Cardiac muscle cell (in vitro differentiated cells and primary cell): ENCODE measurements at regions not wholly inside any gene's neighbourhood (a gene's known extent, or its start where the extent isn't known, plus 50 kb on each side); places are given as distances from the start of the nearest gene placed in this dataset.

ENCODE experiments used
- DNase-seq, 2 donors: peaks; one replicate each; pipeline versions ENCODE4 v3.0.0 to v3.0.0-alpha.2; 2010 to 2017; ENCODE audit warnings: low read depth in 1 of 2, low spot score in 1 of 2
- H3K27ac ChIP-seq: fragments of 200-600 bp; sonication (generic); 2 replicates; pipeline ENCODE4 v1.5.1; 2016
- H3K27me3 ChIP-seq: fragments of 200-600 bp; sonication (generic); 2 replicates; pipeline ENCODE4 v1.6.0; 2016; ENCODE audit warnings: control low read depth
- H3K36me3 ChIP-seq: fragments of 200-600 bp; sonication (generic); 2 replicates; pipeline ENCODE4 v1.5.1; 2016; ENCODE audit warnings: control low read depth
- H3K4me1 ChIP-seq: fragments of 200-600 bp; sonication (generic); 2 replicates; pipeline ENCODE4 v1.8.1; 2017; ENCODE audit warnings: low read depth, mild to moderate bottlenecking, mixed run types
- H3K4me3 ChIP-seq: fragments of 200-600 bp; sonication (generic); 2 replicates; pipeline ENCODE4 v1.5.1; 2016; ENCODE audit warnings: mild to moderate bottlenecking
- H3K9me3 ChIP-seq: fragments of 200-600 bp; sonication (generic); 2 replicates; pipeline ENCODE4 v1.5.1; 2017; ENCODE audit warnings: low read depth, mild to moderate bottlenecking, control low read depth
- TF ChIP-seq, protein P1 (sequence below): IDR thresholded peaks from 2 replicates; pipeline ENCODE4 v1.5.1; 2012; ENCODE audit warnings: low read depth, mild to moderate bottlenecking, low read length

GRCh38 chr3:72678867-72679266 lies 169.4 kb downstream of the SHQ1 start:
- TF ChIP-seq, protein P1, sequence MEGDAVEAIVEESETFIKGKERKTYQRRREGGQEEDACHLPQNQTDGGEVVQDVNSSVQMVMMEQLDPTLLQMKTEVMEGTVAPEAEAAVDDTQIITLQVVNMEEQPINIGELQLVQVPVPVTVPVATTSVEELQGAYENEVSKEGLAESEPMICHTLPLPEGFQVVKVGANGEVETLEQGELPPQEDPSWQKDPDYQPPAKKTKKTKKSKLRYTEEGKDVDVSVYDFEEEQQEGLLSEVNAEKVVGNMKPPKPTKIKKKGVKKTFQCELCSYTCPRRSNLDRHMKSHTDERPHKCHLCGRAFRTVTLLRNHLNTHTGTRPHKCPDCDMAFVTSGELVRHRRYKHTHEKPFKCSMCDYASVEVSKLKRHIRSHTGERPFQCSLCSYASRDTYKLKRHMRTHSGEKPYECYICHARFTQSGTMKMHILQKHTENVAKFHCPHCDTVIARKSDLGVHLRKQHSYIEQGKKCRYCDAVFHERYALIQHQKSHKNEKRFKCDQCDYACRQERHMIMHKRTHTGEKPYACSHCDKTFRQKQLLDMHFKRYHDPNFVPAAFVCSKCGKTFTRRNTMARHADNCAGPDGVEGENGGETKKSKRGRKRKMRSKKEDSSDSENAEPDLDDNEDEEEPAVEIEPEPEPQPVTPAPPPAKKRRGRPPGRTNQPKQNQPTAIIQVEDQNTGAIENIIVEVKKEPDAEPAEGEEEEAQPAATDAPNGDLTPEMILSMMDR, result no peak

DNA sequence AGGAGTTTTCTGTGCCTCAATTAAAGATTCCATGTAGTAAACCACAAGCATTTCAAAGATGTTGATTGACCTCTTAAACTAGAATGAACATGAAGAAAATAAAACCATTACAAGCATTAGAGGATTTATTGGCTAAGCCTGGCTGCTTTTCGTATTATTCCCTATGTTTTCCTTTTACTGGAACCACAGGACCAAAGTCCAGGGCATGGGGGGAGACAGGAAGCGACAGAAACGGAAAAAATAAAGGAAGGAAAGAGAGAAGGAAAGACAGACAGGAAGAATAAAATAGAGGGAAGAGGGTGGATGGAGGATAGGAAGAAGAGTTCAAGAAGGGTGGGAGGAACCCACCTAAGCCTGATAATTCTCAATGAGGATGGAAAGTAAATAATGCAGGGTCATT lies 169.9 kb downstream of the SHQ1 start:
- TF ChIP-seq, protein P1, result no peak
- no peak for DNase-seq
- Histone ChIP-seq H3K4me3 (no peak overlapping the region), H3K27ac (no peak overlapping the region), H3K36me3 (no peaks in the 10 kb centered on the region), H3K27me3 (no peaks in the 10 kb centered on the region), H3K4me1 (no peaks in the 10 kb centered on the region), H3K9me3 (no peaks in the 10 kb centered on the region)

More at GRCh38 chr3:72678867-72679266, 169.4 kb downstream of the SHQ1 start:
- Histone ChIP-seq H3K9me3 (no peaks in the 10 kb centered on the region), H3K27me3 (no peaks in the 10 kb centered on the region), H3K4me3 (no peak overlapping the region), H3K36me3 (no peaks in the 10 kb centered on the region), H3K27ac (no peak overlapping the region), H3K4me1 (no peaks in the 10 kb centered on the region)
- DNase-seq, result no peak

DNA sequence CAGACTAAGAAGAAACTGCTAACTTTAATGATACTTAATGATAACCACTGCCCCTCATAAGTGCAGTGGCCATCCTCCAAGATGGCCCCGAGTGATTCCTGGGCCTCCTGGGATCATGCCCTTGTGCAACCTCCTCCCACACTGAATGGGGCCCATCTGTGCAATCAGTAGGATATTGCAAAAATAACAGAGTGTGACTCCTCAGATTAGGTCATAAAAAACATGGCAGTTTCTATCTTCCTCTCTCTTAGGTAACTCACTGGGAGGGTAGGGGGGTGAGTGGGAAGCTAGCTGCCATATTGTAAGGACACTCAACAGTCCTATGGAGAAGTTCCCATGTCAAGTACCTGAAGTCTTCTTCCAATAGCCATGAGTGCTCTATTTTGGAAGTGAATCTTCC lies 173.0 kb downstream of the SHQ1 start:
- no peaks in the 10 kb centered on the region for H3K4me1 ChIP-seq
- no peak overlapping the region for H3K27ac ChIP-seq
- H3K36me3 ChIP-seq, result no peaks in the 10 kb centered on the region
- H3K9me3 ChIP-seq, result no peaks in the 10 kb centered on the region
- H3K4me3 ChIP-seq, result no peak overlapping the region
- no peaks in the 10 kb centered on the region for H3K27me3 ChIP-seq
- DNase-seq, result peak in 1 of 2 donors; percentile 16
- TF ChIP-seq, protein P1, result no peak

DNA sequence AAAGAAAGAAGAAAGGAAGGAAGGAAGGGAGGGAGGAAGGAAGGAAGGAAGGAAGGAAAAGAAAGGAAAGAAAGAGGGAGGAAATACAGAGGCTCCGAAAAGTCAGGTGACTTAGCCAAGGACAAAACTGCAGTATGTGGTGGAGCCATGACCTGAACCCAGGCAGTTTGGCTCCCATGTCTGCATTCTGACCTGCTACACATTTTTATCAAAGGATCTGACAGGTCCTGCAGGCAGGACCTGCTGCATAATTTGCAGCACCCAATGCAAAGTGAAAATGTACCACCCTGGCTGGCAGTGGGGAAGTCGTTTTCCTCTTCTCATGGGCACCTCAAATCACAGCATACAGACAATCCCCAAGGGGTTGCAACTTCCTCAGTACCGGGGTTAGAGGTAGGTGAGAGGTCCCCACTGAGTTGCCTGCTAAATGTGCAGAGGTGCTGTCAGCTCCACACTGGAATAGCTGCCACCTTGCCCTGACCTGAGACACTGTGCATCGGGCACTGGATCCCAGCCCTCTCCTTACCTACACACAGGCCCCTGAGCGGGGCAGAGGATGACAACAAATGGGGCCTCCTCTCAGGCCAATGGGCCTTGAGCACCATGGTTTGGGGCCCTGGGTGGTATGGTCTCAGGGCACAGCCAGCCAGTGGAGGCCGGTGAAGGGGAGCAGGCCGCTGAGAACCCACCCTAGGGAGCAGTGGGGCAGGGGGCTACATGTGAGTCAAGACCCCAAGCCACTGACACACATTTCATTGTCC lies 175.1 kb downstream of the SHQ1 start:
- H3K4me1 ChIP-seq, result no peaks in the 10 kb centered on the region
- no peak overlapping the region for H3K27ac ChIP-seq
- no peaks in the 10 kb centered on the region for H3K27me3 ChIP-seq
- no peak for DNase-seq
- H3K4me3 ChIP-seq, result no peak overlapping the region
- H3K36me3 ChIP-seq, result no peaks in the 10 kb centered on the region
- no peaks in the 10 kb centered on the region for H3K9me3 ChIP-seq
- TF ChIP-seq, protein P1, result no peak

DNA sequence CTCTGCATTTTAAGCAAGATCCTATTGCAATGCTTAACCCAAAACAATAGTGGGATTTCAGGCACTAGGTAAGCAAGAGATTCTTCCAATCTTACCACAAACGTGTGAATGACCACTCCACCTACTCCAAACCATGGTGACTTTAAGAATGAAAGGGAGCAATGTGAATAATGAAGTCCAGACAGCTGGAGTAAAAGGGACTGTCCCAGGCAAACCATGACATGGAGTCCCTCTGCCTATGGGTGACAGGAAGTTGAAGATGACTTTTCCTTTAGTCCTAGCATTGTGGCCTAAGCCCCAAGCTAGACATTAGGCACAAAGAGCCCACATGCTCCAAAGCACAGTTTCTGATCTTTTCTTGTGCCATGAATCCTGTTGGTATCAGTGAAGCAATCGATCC lies 179.0 kb downstream of the SHQ1 start:
- H3K4me3 ChIP-seq, result no peak overlapping the region
- DNase-seq, result no peak

More for the DNA sequence above, 179.0 kb downstream of the SHQ1 start:
- no peaks in the 10 kb centered on the region for H3K36me3 ChIP-seq
- no peaks in the 10 kb centered on the region for H3K9me3 ChIP-seq
- no peaks in the 10 kb centered on the region for H3K27me3 ChIP-seq
- H3K27ac ChIP-seq, result no peak overlapping the region
- H3K4me1 ChIP-seq, result no peaks in the 10 kb centered on the region
- TF ChIP-seq, protein P1, result no peak
